ENCODE measurements at regions not wholly inside any gene's neighbourhood (a gene's known extent, or its start where the extent isn't known, plus 50 kb on each side); places are given as distances from the start of the nearest gene placed in this dataset.

DNA sequence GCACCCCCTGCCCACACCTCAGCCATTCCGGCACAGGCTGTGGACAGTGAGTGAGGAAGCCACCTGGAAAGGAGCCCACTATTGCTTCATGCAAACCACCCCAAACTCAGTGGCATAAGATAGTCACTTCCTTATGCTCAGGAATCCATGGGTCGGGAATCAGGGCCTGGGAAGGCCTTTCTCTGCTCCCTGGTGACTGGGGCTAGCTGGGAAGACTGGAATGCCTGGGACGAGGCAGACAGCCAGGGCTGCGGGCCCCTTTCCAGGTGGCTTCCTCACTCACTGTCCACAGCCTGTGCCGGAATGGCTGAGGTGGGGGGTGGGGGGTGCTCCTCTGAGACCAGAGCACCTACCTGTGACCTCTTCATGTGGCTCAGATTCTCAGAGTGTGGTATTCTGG is 74.1 kb upstream of the GRB10 start:
- TF ChIP-seq, protein P1, sequence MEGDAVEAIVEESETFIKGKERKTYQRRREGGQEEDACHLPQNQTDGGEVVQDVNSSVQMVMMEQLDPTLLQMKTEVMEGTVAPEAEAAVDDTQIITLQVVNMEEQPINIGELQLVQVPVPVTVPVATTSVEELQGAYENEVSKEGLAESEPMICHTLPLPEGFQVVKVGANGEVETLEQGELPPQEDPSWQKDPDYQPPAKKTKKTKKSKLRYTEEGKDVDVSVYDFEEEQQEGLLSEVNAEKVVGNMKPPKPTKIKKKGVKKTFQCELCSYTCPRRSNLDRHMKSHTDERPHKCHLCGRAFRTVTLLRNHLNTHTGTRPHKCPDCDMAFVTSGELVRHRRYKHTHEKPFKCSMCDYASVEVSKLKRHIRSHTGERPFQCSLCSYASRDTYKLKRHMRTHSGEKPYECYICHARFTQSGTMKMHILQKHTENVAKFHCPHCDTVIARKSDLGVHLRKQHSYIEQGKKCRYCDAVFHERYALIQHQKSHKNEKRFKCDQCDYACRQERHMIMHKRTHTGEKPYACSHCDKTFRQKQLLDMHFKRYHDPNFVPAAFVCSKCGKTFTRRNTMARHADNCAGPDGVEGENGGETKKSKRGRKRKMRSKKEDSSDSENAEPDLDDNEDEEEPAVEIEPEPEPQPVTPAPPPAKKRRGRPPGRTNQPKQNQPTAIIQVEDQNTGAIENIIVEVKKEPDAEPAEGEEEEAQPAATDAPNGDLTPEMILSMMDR (IDR thresholded peaks at IDR 0.05), result no peak
- no peak for TF ChIP-seq POLR2AphosphoS5 (IDR thresholded peaks at IDR 0.05; ENCODE audit: low read depth, low read length)
- TF ChIP-seq, protein P2, sequence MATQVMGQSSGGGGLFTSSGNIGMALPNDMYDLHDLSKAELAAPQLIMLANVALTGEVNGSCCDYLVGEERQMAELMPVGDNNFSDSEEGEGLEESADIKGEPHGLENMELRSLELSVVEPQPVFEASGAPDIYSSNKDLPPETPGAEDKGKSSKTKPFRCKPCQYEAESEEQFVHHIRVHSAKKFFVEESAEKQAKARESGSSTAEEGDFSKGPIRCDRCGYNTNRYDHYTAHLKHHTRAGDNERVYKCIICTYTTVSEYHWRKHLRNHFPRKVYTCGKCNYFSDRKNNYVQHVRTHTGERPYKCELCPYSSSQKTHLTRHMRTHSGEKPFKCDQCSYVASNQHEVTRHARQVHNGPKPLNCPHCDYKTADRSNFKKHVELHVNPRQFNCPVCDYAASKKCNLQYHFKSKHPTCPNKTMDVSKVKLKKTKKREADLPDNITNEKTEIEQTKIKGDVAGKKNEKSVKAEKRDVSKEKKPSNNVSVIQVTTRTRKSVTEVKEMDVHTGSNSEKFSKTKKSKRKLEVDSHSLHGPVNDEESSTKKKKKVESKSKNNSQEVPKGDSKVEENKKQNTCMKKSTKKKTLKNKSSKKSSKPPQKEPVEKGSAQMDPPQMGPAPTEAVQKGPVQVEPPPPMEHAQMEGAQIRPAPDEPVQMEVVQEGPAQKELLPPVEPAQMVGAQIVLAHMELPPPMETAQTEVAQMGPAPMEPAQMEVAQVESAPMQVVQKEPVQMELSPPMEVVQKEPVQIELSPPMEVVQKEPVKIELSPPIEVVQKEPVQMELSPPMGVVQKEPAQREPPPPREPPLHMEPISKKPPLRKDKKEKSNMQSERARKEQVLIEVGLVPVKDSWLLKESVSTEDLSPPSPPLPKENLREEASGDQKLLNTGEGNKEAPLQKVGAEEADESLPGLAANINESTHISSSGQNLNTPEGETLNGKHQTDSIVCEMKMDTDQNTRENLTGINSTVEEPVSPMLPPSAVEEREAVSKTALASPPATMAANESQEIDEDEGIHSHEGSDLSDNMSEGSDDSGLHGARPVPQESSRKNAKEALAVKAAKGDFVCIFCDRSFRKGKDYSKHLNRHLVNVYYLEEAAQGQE (IDR thresholded peaks at IDR 0.05; ENCODE audit: insufficient read depth in 1 of 2, low read depth in 2 of 2, low read length in 1 of 2), result no peak
